ENCODE measurements at regions not wholly inside any gene's neighbourhood (a gene's known extent, or its start where the extent isn't known, plus 50 kb on each side); places are given as distances from the start of the nearest gene placed in this dataset.

DNA sequence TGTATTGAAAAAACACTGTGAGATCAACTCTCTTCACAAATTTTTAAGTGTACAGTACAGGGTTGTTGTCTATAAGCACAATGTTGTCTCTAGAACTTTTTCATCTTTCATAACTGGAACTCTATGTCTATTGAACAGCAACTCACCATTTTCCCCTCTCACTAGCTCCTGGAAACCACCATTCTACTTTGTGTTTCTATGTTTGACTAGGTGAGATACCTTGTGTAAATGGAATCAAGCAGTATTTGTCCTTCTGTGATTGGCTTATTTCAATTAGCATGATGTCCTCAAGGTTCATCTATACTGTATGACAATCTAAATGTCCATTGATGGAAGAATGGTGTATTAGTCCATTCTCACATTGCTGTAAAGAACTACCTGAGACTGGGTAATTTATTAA is 210.1 kb upstream of the FUT9 start:
- TF ChIP-seq U2AF1 (optimal IDR thresholded peaks at IDR 0.05; ENCODE audit: low read depth, low read length) (no peak), BHLHE40 (IDR thresholded peaks at IDR 0.05; ENCODE audit: low read length) (no peak), EZH2 (conservative IDR thresholded peaks at IDR 0.05; ENCODE audit: low read depth, low read length) (no peak), FOXK1 (CRISPR knock-in tag; IDR thresholded peaks at IDR 0.05; ENCODE audit: borderline replicate concordance, low read depth) (no peak), SMC3 (IDR thresholded peaks at IDR 0.05; ENCODE audit: low read length) (no peak), SMAD1 (CRISPR knock-in tag; IDR thresholded peaks at IDR 0.05; ENCODE audit: borderline replicate concordance, low read depth) (no peak), KDM3A (CRISPR knock-in tag; IDR thresholded peaks at IDR 0.05; ENCODE audit: low read depth) (no peak), ZNF274 (CRISPR knock-in tag; IDR thresholded peaks at IDR 0.05) (no peak), ZNF441 (CRISPR knock-in tag; IDR thresholded peaks at IDR 0.05; ENCODE audit: borderline replicate concordance) (no peak)
- TF ChIP-seq, protein P1, sequence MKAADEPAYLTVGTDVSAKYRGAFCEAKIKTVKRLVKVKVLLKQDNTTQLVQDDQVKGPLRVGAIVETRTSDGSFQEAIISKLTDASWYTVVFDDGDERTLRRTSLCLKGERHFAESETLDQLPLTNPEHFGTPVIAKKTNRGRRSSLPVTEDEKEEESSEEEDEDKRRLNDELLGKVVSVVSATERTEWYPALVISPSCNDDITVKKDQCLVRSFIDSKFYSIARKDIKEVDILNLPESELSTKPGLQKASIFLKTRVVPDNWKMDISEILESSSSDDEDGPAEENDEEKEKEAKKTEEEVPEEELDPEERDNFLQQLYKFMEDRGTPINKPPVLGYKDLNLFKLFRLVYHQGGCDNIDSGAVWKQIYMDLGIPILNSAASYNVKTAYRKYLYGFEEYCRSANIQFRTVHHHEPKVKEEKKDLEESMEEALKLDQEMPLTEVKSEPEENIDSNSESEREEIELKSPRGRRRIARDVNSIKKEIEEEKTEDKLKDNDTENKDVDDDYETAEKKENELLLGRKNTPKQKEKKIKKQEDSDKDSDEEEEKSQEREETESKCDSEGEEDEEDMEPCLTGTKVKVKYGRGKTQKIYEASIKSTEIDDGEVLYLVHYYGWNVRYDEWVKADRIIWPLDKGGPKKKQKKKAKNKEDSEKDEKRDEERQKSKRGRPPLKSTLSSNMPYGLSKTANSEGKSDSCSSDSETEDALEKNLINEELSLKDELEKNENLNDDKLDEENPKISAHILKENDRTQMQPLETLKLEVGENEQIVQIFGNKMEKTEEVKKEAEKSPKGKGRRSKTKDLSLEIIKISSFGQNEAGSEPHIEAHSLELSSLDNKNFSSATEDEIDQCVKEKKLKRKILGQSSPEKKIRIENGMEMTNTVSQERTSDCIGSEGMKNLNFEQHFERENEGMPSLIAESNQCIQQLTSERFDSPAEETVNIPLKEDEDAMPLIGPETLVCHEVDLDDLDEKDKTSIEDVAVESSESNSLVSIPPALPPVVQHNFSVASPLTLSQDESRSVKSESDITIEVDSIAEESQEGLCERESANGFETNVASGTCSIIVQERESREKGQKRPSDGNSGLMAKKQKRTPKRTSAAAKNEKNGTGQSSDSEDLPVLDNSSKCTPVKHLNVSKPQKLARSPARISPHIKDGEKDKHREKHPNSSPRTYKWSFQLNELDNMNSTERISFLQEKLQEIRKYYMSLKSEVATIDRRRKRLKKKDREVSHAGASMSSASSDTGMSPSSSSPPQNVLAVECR (CRISPR knock-in tag; IDR thresholded peaks at IDR 0.05; ENCODE audit: borderline replicate concordance): no peak

Measured in HepG2 (cell line).